AG09309 (cell line): ENCODE measurements at regions not wholly inside any gene's neighbourhood (a gene's known extent, or its start where the extent isn't known, plus 50 kb on each side); places are given as distances from the start of the nearest gene placed in this dataset.

Source experiments
- DNase-seq: peaks from one replicate; pipeline ENCODE4 v3.0.0-alpha.2; 2010; ENCODE audit warnings: low read depth
- H3K4me3 ChIP-seq: 2 replicates; pipeline ENCODE4 v1.5.1; 2011; ENCODE audit warnings: mild to moderate bottlenecking, low read depth, low read length, moderate library complexity; ENCODE audit not compliant: control insufficient read depth
- TF ChIP-seq, protein P1 (sequence below): IDR thresholded peaks from 2 replicates; pipeline ENCODE4 v1.5.1; 2011; ENCODE audit warnings: mild to moderate bottlenecking, low read depth, low read length, inconsistent platforms; ENCODE audit not compliant: insufficient read depth, control insufficient read depth; ENCODE audit errors: missing control alignments

DNA sequence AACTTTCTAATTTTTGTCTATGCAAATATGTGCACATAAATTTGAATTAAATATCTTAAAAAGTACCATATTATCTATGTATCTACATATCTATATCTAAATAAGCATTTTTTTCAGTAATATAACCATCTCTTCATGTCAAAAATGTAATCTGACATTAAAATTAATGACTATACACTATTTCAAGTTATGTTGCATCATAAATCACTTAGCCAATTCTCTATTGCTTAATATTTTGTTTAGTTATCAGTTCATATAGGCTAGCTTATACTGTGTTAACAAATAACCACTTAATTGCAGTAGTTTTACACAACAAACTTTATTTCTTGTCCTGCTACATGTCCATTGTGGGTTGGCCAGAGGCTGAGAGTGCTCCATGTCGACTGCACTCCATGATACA is 360.8 kb downstream of the EPM2A start:
- TF ChIP-seq, protein P1, sequence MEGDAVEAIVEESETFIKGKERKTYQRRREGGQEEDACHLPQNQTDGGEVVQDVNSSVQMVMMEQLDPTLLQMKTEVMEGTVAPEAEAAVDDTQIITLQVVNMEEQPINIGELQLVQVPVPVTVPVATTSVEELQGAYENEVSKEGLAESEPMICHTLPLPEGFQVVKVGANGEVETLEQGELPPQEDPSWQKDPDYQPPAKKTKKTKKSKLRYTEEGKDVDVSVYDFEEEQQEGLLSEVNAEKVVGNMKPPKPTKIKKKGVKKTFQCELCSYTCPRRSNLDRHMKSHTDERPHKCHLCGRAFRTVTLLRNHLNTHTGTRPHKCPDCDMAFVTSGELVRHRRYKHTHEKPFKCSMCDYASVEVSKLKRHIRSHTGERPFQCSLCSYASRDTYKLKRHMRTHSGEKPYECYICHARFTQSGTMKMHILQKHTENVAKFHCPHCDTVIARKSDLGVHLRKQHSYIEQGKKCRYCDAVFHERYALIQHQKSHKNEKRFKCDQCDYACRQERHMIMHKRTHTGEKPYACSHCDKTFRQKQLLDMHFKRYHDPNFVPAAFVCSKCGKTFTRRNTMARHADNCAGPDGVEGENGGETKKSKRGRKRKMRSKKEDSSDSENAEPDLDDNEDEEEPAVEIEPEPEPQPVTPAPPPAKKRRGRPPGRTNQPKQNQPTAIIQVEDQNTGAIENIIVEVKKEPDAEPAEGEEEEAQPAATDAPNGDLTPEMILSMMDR: no peak
- DNase-seq: no peak
- no peak overlapping the region for H3K4me3 ChIP-seq

DNA sequence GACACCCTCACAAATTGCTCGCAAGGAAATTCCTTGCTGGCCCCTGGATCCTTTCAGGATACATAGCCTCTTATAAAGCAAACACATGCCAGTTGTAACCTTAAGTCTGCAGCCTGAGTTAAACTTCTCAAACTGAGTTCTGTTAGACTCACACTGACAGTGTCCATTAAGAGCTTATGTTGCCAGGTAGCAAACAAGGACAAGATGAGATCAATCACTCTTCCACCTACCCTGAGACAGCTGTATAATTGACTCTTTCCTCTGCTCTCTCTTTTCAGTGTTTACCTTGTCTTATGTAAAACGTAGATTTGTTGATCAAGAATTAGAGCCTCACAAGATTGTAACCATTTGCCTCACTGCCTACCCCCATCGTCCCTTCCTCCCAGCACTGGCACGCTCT is 359.8 kb downstream of the EPM2A start:
- no peak for DNase-seq
- TF ChIP-seq, protein P1: no peak

DNA sequence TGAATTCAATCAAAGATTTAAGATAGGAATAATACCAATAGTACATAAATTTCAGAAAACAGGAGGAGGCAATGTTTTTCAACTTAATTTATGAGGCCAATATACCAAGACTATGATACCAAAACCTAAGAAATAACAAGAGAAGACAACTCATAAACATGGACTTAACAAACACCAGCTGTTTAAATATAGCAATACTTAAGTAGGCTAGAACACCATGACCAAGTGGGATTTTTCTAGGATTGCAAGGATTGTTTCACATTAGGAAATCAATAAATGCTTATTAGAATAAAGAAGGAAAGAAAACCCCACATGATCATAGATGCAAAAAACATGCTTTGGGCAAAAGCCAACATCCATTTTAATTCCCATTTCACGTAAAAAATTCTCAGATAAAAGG is 355.1 kb downstream of the EPM2A start:
- H3K4me3 ChIP-seq: no peak overlapping the region
- no peak for DNase-seq

More for the DNA sequence above, 359.8 kb downstream of the EPM2A start:
- no peak overlapping the region for H3K4me3 ChIP-seq

DNA sequence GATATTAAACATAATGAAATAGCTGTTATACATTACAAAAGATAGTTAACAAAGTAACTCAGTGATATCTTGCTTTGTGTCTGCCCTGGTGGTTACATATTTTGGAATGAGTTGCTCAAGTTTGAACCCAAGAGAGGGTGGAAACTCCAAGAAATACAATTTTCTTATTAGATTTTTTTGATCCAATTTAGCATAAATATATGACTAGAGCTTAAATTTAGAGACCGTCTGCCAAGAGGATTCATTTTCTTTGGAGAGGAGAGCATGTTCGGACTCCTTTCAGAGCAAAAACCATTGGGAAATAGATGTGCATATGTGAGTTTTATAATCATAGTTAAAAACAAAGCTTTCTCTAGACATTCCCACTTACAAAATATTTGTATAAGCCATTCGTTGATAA is 353.4 kb downstream of the EPM2A start:
- TF ChIP-seq, protein P1: no peak
- DNase-seq: no peak

More for the DNA sequence above, 355.1 kb downstream of the EPM2A start:
- TF ChIP-seq, protein P1: no peak

DNA sequence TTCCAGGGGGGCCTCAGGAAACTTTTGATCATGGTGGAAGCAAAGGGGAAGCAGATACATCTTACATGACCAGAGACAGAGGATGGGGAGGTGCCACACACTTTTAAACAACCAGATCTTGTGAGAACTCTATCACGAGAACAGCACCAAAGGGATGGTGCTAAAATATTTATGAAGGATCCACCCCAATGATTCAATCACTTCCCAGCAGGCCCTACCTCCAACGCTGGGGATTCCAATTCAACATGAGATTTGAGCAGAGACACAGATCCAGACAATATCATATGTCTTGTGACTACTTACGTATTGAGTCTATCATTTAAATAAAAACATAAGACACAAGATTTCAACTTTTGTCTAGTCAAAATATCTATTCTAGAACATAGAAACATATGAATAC is 351.9 kb downstream of the EPM2A start:
- no peak overlapping the region for H3K4me3 ChIP-seq
- TF ChIP-seq, protein P1: no peak
- no peak for DNase-seq

More for the DNA sequence above, 353.4 kb downstream of the EPM2A start:
- no peak overlapping the region for H3K4me3 ChIP-seq

DNA sequence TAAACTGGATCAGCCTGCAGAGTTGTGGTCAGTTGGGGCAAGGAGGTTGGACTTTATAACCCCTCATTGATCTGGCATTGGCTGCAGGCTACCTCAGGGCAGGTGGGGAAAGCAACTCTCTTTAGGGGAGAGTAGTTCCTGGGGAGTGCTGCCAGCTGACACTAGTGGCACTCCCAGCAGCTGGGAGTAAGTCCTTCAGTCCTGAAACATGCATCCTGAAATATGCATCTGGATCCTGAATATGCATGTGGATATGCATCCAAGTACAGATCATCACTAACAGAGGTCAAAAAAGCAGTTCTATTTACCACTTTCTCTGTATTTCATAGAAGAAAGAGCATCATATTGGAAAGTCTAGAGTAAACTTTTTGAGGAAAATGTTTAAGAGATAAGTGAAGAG is 350.8 kb downstream of the EPM2A start:
- DNase-seq: no peak
- TF ChIP-seq, protein P1: no peak
- H3K4me3 ChIP-seq: no peak overlapping the region

DNA sequence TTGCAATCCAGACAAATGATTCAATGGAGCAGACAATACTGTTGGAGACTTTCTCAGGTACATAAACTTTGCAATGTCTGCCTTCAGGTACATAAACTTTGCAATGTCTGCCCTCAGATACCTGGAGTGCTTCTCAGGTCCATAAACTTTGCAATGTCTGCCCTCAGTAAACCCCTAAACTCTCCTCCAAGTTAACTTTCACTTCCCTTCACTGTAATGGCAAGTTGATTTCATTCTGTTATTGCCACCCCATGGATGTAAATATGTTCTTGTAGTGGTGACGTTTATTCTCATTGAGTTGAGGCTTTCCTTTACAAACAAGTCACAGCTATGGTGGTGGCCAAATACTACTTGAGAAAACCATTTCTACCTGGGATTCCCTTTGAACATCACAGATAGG is 338.8 kb downstream of the EPM2A start:
- TF ChIP-seq, protein P1: no peak
- no peak for DNase-seq
- no peak overlapping the region for H3K4me3 ChIP-seq
